GM19324 (cell line): ENCODE measurements at regions not wholly inside any gene's neighbourhood (a gene's known extent, or its start where the extent isn't known, plus 50 kb on each side); places are given as distances from the start of the nearest gene placed in this dataset.

Experiments used
- ATAC-seq: cut with Tn5 transposase; IDR thresholded peaks from one replicate; pipeline ENCODE4 v1.9.1; 2021; ENCODE audit warnings: mild to moderate bottlenecking, moderate library complexity; ENCODE audit not compliant: unreplicated experiment, low FRiP score

DNA sequence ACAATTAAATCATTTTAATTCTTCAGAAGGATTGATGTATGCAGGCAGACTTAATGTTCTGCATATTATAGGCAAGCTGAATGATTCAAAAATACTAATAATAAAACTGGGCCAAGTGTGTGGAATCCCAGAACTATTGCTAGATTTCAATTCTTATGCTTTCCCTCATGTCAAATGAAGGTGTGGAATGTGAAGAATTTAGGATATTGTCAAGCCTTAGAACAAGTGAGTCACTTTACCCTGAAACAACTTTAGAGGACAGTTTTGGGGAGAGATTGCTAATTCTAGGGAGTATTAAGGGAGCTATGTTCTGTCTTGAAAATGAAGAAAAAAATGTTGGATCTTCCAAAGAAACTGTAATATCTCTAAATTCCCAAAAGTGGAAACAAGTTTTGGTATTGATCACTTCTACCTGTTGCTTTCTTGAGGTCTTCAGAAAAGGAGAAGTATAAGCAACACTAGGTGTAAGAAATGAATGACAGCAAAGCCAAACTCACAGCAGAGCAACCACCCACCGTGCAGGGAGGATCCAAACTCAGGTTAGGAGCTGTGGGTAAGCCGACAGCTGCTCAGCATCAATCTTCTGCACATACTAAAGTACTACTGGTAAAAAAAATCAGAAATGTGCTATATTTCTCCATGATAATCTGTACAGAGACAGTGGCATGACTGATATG is 818.1 kb downstream of the SLC4A3 start:
- ATAC-seq: no peak

GRCh38 chr2:220446106-220446712 is 818.8 kb downstream of the SLC4A3 start:
- no peak for ATAC-seq

GRCh38 chr2:220450846-220451245 is 823.4 kb downstream of the SLC4A3 start:
- ATAC-seq: no peak

DNA sequence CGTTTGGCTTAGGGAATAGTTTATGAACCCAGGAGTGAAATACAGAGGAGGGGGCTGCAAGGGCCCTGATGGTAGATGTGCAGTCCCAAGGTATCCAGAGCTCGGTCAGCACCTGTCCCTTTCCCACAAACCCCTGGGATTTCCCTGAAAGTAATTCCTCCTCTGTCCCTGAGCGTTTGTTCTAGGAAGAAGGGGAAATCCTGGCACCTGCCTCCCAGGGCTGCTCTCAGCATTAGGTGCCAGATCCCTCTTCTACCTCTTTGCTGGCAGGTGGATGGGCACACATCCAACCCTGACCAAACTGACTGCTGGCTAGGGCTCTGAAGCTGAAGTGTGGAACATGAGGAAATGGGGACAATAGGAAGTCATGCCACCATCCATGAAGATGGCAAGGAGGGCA is 824.0 kb downstream of the SLC4A3 start:
- no peak for ATAC-seq

- ATAC-seq: no peak
These were observed 825.1 kb downstream of the SLC4A3 start for GRCh38 chr2:220452561-220452960.

DNA sequence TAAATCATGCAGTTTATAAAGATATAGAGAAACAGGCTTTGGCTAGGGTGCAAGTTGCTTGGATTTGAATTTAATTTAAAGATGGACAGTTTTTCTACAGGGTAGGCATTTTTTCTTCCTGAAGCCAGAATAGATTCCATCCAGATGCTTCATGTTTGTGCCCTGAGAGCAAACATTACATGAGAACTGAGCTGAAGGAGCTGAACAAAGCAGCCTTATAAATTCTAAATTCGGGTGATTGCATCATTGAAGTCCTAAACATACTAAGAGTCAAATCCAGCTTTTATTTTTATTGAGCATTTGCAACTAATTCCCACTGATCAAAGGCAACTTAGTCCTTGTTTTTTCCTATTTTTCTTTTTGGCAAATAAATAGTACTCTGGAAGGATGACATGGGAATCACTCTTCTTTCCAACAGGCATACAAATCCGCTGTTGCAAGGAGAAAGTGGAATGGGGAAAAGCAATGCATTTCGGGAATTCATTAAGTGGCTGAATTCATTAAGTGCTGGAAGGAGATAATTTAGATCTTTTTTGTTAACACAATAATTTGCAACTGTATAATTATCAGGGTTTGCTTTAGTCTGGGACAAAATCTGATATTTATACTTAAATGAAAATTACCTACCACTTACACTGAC is 828.0 kb downstream of the SLC4A3 start:
- ATAC-seq: no peak

GRCh38 chr2:220458051-220458450 is 830.6 kb downstream of the SLC4A3 start:
- ATAC-seq: no peak

DNA sequence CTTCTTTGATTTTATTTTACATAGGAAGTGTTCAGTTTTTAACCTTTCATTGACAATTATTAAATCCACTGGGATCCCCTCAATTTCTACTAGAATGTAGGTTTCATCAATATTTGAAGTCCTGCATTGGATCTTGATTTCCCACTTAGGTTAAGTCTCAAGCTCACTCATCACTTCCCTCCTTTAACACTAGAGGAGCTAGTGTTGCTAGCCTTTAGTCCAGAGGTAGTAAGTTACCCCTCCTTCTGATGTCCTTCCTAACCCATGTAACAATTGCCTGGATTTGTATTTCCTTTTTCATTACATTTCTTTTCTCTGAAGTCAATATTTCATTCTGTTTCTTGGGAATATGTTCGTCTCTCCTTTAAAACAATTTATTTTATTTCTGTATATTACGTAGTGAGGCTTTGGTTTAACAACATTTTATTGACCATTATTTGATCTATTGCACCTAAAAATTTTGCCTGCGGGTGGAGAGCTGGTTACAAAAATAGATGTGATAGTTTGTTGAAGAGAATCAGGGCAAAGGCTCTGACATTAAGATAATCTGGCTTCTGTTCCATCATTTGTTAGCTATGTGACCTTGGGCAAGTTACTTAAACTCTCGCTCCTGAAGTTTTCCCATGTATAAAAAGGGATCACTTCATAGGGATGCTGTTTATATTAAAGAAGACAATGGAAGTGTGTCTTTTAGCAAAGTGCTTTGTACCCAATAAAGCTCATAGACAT is 833.0 kb downstream of the SLC4A3 start:
- ATAC-seq: no peak

DNA sequence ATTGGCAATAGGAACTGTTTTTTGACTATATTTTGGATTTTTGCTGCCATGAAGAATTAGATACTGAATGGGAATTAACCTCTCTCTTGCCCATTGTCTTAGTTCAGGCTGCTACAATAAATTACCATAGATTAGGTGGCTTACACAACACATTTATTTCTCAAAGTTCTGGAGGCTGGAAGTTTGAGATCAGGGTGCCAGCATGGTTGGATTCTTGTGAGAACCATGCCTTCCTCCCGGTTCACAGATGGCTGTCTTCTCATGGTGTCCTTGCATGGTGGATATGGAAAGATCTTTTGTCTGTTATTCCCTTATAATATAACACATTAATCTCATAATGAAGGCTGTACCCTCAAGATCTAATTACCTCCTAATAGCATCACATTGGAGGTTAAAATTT is 836.4 kb downstream of the SLC4A3 start:
- ATAC-seq: no peak

GRCh38 chr2:220465700-220466099 is 838.3 kb downstream of the SLC4A3 start:
- no peak for ATAC-seq

- ATAC-seq: no peak
These were observed 838.8 kb downstream of the SLC4A3 start for GRCh38 chr2:220466251-220466691.

- no peak for ATAC-seq
These were observed 841.8 kb downstream of the SLC4A3 start for GRCh38 chr2:220469201-220469600.

GRCh38 chr2:220473611-220474010 is 846.2 kb downstream of the SLC4A3 start:
- ATAC-seq: no peak

DNA sequence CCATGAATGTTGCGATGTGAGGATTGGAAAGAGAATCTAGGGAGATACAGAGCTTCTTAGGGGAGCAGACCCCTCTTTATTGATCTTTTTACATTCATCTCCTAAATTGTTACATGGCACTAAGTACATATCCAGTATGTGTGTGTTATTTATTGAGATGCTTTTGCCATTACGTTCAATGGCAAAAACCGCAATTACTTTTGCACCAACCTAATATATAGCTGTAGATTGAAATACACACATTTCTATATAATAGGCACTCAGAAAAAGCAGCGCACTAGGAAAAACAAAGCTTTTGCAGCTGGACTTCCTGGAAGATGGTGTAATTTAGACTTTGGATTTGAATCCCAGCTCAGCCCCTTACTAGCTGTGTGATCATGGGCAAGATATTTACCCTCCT is 849.4 kb downstream of the SLC4A3 start:
- ATAC-seq: no peak

- ATAC-seq: no peak
These were observed 851.1 kb downstream of the SLC4A3 start for GRCh38 chr2:220478305-220479058.

- ATAC-seq: no peak
These were observed 855.3 kb downstream of the SLC4A3 start for GRCh38 chr2:220482716-220483115.

GRCh38 chr2:220489121-220489520 is 861.7 kb downstream of the SLC4A3 start:
- ATAC-seq: no peak

DNA sequence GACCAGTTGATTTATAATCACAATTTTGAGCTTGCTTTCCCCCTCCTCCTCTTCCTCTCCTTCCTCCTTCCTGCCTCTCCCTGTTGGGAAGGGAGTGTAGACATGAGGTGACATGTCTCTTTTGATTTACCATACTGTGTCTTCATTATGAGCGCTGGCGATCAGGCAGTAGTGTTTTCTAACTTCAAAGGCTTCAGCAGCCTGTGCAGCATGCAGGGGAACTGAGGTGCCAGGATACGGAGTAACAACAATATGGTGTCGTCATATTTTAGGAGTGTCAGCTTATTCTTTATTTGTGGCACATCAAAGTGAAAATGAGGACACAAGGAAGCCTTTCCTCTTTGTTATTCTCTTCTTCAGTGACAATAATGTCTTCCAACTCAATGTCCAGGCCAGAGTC is 864.2 kb downstream of the SLC4A3 start:
- no peak for ATAC-seq

- ATAC-seq: no peak
These were observed 866.6 kb downstream of the SLC4A3 start for GRCh38 chr2:220493871-220494525.

DNA sequence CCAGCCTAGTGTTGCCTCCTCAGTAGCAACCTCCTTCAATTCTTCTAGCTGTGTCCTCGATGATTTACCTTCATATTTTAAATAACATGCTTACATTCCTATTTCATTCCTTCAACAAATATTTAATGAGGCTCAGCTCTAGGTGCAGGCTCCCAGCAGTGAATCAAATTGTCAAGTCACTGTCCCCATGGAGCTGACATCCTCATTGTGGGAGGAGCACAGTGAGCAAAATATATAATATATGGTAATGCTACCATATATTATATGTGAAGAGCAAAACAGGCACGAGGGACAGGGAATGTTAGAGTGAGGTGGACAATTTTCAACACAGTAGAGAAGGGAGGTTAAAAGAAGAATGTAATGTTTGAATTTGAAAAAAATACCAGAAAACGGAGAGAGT is 869.1 kb downstream of the SLC4A3 start:
- no peak for ATAC-seq
